HEK293 (cell line): ENCODE measurements at regions not wholly inside any gene's neighbourhood (a gene's known extent, or its start where the extent isn't known, plus 50 kb on each side); places are given as distances from the start of the nearest gene placed in this dataset.

ENCODE experiments used
- BCL11A ChIP-seq: fragments of 450-650 bp; formaldehyde crosslinking; IDR thresholded peaks from 2 replicates; pipeline ENCODE4 v1.5.1; 2016; ENCODE audit warnings: low read depth, missing biosample characterization, missing genetic modification characterization
- GFI1B ChIP-seq: fragments of 450-650 bp; formaldehyde crosslinking; IDR thresholded peaks from 2 replicates; pipeline ENCODE4 v1.5.1; 2016; ENCODE audit warnings: missing biosample characterization, missing genetic modification characterization
- HOXA7 ChIP-seq: sonication (generic); formaldehyde crosslinking; IDR thresholded peaks from 2 replicates; pipeline ENCODE4 v1.8.1; 2022; ENCODE audit warnings: missing genetic modification reagents, borderline replicate concordance
- IKZF3 ChIP-seq: fragments of 450-650 bp; IDR thresholded peaks from 2 replicates; pipeline ENCODE4 v1.5.0; 2018; ENCODE audit warnings: missing biosample characterization, mild to moderate bottlenecking, missing genetic modification characterization, moderate library complexity
- KLF10 ChIP-seq: fragments of 450-650 bp; IDR thresholded peaks from 2 replicates; pipeline ENCODE4 v1.5.1; 2018; ENCODE audit warnings: missing biosample characterization, mild to moderate bottlenecking, missing genetic modification characterization
- RBAK ChIP-seq: fragments of 450-650 bp; formaldehyde crosslinking; IDR thresholded peaks from 2 replicates; pipeline ENCODE4 v1.5.1; 2016; ENCODE audit warnings: missing biosample characterization, missing genetic modification characterization
- SP3 ChIP-seq: fragments of 450-650 bp; formaldehyde crosslinking; IDR thresholded peaks from 2 replicates; pipeline ENCODE4 v1.5.1; 2016; ENCODE audit warnings: missing biosample characterization, missing genetic modification characterization
- WT1 ChIP-seq: fragments of 450-650 bp; formaldehyde crosslinking; IDR thresholded peaks from 2 replicates; pipeline ENCODE4 v1.5.1; 2016; ENCODE audit warnings: missing biosample characterization, missing genetic modification characterization
- ZFP37 ChIP-seq: fragments of 450-650 bp; formaldehyde crosslinking; IDR thresholded peaks from 2 replicates; pipeline ENCODE4 v1.5.1; 2016; ENCODE audit warnings: missing biosample characterization, missing genetic modification characterization
- ZNF114 ChIP-seq: fragments of 450-650 bp; formaldehyde crosslinking; IDR thresholded peaks from 2 replicates; pipeline ENCODE4 v1.5.0; 2017; ENCODE audit warnings: missing biosample characterization, missing genetic modification characterization
- ZNF23 ChIP-seq: fragments of 450-650 bp; formaldehyde crosslinking; IDR thresholded peaks from 2 replicates; pipeline ENCODE4 v1.5.1; 2016; ENCODE audit warnings: missing biosample characterization, missing genetic modification characterization, borderline replicate concordance
- ZNF292 ChIP-seq: fragments of 450-650 bp; formaldehyde crosslinking; IDR thresholded peaks from 2 replicates; pipeline ENCODE4 v1.5.1; 2016; ENCODE audit warnings: low read depth, missing biosample characterization, missing genetic modification characterization, borderline replicate concordance
- ZNF335 ChIP-seq: fragments of 450-650 bp; formaldehyde crosslinking; conservative IDR thresholded peaks from 2 replicates; pipeline ENCODE4 v1.5.1; 2016; ENCODE audit warnings: missing biosample characterization, missing genetic modification characterization
- ZNF350 ChIP-seq: fragments of 450-650 bp; formaldehyde crosslinking; IDR thresholded peaks from 2 replicates; pipeline ENCODE4 v1.5.0; 2017; ENCODE audit warnings: missing biosample characterization, mild to moderate bottlenecking, missing genetic modification characterization
- ZNF560 ChIP-seq: fragments of 450-650 bp; formaldehyde crosslinking; IDR thresholded peaks from 2 replicates; pipeline ENCODE4 v1.5.1; 2017; ENCODE audit warnings: missing biosample characterization, missing genetic modification characterization, borderline replicate concordance
- ZNF571 ChIP-seq: fragments of 450-650 bp; formaldehyde crosslinking; IDR thresholded peaks from 2 replicates; pipeline ENCODE4 v1.5.0; 2017; ENCODE audit warnings: missing biosample characterization, missing genetic modification characterization
- ZNF600 ChIP-seq: fragments of 450-650 bp; formaldehyde crosslinking; IDR thresholded peaks from 2 replicates; pipeline ENCODE4 v1.5.1; 2016; ENCODE audit warnings: missing biosample characterization, missing genetic modification characterization
- ZNF654 ChIP-seq: fragments of 450-650 bp; formaldehyde crosslinking; IDR thresholded peaks from 2 replicates; pipeline ENCODE4 v1.5.1; 2016; ENCODE audit warnings: low read depth, missing biosample characterization, missing genetic modification characterization
- ZNF777 ChIP-seq: fragments of 450-650 bp; formaldehyde crosslinking; IDR thresholded peaks from 2 replicates; pipeline ENCODE4 v1.5.1; 2017; ENCODE audit warnings: missing biosample characterization, missing genetic modification characterization, borderline replicate concordance
- ZSCAN30 ChIP-seq: fragments of 450-650 bp; IDR thresholded peaks from 2 replicates; pipeline ENCODE4 v1.5.1; 2018; ENCODE audit warnings: missing biosample characterization, mild to moderate bottlenecking, missing genetic modification characterization, moderate library complexity
- TF ChIP-seq, protein P1 (sequence below): fragments of 450-650 bp; formaldehyde crosslinking; IDR thresholded peaks from 2 replicates; pipeline ENCODE4 v1.5.1; 2016; ENCODE audit warnings: missing biosample characterization, missing genetic modification characterization, borderline replicate concordance
- TF ChIP-seq, protein P2 (sequence below): fragments of 450-650 bp; formaldehyde crosslinking; IDR thresholded peaks from 2 replicates; pipeline ENCODE4 v1.5.1; 2016; ENCODE audit warnings: missing biosample characterization, missing genetic modification characterization
- TF ChIP-seq, protein P3 (sequence below): fragments of 450-650 bp; formaldehyde crosslinking; IDR thresholded peaks from 2 replicates; pipeline ENCODE4 v1.5.1; 2017; ENCODE audit warnings: missing biosample characterization, missing genetic modification characterization
- TF ChIP-seq, protein P4 (sequence below): fragments of 450-650 bp; formaldehyde crosslinking; IDR thresholded peaks from 2 replicates; pipeline ENCODE4 v1.5.1; 2016; ENCODE audit warnings: missing biosample characterization, missing genetic modification characterization
- TF ChIP-seq, protein P5 (sequence below): fragments of 450-650 bp; formaldehyde crosslinking; IDR thresholded peaks from 2 replicates; pipeline ENCODE4 v1.5.1; 2016; ENCODE audit warnings: missing biosample characterization, missing genetic modification characterization

DNA sequence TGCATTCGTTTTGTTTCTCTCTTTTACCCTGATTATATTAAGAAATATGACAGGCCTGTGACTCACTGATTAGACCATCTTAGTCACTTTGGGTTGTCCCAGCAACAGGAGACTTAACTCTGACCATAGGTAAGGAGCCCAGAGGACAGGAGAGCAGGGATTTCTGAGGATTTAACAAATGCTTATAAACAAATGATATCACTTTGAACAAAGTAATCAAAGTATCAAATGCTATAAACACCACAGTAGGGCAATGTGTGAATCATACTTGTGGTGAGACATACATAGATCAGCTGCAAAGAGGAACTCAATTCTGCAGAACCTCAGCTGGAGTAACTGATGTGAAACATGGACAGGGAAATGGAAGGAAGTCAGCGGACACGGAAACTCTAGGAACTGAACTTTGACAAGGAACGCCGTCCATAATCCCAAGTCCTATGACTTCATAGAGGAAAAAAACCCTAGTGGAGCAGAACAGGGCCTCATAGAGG is 190.6 kb upstream of the MSX2 start (continued):
- TF ChIP-seq, protein P1, sequence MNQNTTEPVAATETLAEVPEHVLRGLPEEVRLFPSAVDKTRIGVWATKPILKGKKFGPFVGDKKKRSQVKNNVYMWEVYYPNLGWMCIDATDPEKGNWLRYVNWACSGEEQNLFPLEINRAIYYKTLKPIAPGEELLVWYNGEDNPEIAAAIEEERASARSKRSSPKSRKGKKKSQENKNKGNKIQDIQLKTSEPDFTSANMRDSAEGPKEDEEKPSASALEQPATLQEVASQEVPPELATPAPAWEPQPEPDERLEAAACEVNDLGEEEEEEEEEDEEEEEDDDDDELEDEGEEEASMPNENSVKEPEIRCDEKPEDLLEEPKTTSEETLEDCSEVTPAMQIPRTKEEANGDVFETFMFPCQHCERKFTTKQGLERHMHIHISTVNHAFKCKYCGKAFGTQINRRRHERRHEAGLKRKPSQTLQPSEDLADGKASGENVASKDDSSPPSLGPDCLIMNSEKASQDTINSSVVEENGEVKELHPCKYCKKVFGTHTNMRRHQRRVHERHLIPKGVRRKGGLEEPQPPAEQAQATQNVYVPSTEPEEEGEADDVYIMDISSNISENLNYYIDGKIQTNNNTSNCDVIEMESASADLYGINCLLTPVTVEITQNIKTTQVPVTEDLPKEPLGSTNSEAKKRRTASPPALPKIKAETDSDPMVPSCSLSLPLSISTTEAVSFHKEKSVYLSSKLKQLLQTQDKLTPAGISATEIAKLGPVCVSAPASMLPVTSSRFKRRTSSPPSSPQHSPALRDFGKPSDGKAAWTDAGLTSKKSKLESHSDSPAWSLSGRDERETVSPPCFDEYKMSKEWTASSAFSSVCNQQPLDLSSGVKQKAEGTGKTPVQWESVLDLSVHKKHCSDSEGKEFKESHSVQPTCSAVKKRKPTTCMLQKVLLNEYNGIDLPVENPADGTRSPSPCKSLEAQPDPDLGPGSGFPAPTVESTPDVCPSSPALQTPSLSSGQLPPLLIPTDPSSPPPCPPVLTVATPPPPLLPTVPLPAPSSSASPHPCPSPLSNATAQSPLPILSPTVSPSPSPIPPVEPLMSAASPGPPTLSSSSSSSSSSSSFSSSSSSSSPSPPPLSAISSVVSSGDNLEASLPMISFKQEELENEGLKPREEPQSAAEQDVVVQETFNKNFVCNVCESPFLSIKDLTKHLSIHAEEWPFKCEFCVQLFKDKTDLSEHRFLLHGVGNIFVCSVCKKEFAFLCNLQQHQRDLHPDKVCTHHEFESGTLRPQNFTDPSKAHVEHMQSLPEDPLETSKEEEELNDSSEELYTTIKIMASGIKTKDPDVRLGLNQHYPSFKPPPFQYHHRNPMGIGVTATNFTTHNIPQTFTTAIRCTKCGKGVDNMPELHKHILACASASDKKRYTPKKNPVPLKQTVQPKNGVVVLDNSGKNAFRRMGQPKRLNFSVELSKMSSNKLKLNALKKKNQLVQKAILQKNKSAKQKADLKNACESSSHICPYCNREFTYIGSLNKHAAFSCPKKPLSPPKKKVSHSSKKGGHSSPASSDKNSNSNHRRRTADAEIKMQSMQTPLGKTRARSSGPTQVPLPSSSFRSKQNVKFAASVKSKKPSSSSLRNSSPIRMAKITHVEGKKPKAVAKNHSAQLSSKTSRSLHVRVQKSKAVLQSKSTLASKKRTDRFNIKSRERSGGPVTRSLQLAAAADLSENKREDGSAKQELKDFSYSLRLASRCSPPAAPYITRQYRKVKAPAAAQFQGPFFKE (tag by site-specific recombination): no peak
- no peak for TF ChIP-seq ZNF777 (tag by site-specific recombination)
- peak; percentile 91 for TF ChIP-seq GFI1B
- no peak for TF ChIP-seq ZNF292
- TF ChIP-seq, protein P2, sequence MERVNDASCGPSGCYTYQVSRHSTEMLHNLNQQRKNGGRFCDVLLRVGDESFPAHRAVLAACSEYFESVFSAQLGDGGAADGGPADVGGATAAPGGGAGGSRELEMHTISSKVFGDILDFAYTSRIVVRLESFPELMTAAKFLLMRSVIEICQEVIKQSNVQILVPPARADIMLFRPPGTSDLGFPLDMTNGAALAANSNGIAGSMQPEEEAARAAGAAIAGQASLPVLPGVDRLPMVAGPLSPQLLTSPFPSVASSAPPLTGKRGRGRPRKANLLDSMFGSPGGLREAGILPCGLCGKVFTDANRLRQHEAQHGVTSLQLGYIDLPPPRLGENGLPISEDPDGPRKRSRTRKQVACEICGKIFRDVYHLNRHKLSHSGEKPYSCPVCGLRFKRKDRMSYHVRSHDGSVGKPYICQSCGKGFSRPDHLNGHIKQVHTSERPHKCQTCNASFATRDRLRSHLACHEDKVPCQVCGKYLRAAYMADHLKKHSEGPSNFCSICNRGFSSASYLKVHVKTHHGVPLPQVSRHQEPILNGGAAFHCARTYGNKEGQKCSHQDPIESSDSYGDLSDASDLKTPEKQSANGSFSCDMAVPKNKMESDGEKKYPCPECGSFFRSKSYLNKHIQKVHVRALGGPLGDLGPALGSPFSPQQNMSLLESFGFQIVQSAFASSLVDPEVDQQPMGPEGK (tag by site-specific recombination): no peak
- 0 out of 2 replicates have a peak, but pooled peaks have one; percentile 19 for TF ChIP-seq SP3 (tag by site-specific recombination)
- TF ChIP-seq, protein P3, sequence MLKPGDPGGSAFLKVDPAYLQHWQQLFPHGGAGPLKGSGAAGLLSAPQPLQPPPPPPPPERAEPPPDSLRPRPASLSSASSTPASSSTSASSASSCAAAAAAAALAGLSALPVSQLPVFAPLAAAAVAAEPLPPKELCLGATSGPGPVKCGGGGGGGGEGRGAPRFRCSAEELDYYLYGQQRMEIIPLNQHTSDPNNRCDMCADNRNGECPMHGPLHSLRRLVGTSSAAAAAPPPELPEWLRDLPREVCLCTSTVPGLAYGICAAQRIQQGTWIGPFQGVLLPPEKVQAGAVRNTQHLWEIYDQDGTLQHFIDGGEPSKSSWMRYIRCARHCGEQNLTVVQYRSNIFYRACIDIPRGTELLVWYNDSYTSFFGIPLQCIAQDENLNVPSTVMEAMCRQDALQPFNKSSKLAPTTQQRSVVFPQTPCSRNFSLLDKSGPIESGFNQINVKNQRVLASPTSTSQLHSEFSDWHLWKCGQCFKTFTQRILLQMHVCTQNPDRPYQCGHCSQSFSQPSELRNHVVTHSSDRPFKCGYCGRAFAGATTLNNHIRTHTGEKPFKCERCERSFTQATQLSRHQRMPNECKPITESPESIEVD: 0 out of 2 replicates have a peak, but pooled peaks have one; percentile 46
- TF ChIP-seq ZNF350 (tag by site-specific recombination): no peak
- 0 out of 2 replicates have a peak, but pooled peaks have one; percentile 19 for TF ChIP-seq WT1 (tag by site-specific recombination)
- no peak for TF ChIP-seq HOXA7 (CRISPR knock-in tag)
- no peak for TF ChIP-seq ZSCAN30 (tag by site-specific recombination)
- TF ChIP-seq ZNF114 (tag by site-specific recombination): no peak
- no peak for TF ChIP-seq RBAK
- TF ChIP-seq BCL11A: no peak
- TF ChIP-seq, protein P4, sequence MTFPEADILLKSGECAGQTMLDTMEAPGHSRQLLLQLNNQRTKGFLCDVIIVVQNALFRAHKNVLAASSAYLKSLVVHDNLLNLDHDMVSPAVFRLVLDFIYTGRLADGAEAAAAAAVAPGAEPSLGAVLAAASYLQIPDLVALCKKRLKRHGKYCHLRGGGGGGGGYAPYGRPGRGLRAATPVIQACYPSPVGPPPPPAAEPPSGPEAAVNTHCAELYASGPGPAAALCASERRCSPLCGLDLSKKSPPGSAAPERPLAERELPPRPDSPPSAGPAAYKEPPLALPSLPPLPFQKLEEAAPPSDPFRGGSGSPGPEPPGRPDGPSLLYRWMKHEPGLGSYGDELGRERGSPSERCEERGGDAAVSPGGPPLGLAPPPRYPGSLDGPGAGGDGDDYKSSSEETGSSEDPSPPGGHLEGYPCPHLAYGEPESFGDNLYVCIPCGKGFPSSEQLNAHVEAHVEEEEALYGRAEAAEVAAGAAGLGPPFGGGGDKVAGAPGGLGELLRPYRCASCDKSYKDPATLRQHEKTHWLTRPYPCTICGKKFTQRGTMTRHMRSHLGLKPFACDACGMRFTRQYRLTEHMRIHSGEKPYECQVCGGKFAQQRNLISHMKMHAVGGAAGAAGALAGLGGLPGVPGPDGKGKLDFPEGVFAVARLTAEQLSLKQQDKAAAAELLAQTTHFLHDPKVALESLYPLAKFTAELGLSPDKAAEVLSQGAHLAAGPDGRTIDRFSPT (tag by site-specific recombination): peak; percentile 77; the same call in 1 of the 2 replicates
- TF ChIP-seq IKZF3 (tag by site-specific recombination): 0 out of 2 replicates have a peak, but pooled peaks have one; percentile 5
- no peak for TF ChIP-seq ZNF560
- no peak for TF ChIP-seq ZNF23 (tag by site-specific recombination)
- no peak for TF ChIP-seq ZFP37 (tag by site-specific recombination)
- peak; percentile 65; the same call in 1 of the 2 replicates for TF ChIP-seq KLF10 (tag by site-specific recombination)
- TF ChIP-seq ZNF600: peak; percentile 61
- TF ChIP-seq, protein P5, sequence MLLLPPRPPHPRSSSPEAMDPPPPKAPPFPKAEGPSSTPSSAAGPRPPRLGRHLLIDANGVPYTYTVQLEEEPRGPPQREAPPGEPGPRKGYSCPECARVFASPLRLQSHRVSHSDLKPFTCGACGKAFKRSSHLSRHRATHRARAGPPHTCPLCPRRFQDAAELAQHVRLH (tag by site-specific recombination): no peak
- no peak for TF ChIP-seq ZNF335 (tag by site-specific recombination)
- TF ChIP-seq ZNF571 (tag by site-specific recombination): no peak
- peak; percentile 6; the same call in 1 of the 2 replicates for TF ChIP-seq ZNF654
